Naive B cell (primary cell): ENCODE measurements at regions not wholly inside any gene's neighbourhood (a gene's known extent, or its start where the extent isn't known, plus 50 kb on each side); places are given as distances from the start of the nearest gene placed in this dataset.
A peak's percentile ranks its signal among the peaks of the same experiment; 100 is the strongest.

ENCODE experiments used
- ATAC-seq, 2 donors: fragments of 150-1000 bp; cut with Tn5 transposase; 2 replicates each; pipeline ENCODE4 v1.10.0; 2021; ENCODE audit warnings: low read depth in 2 of 2, mild to moderate bottlenecking in 2 of 2, moderate library complexity in 2 of 2
- DNase-seq: peaks from one replicate; pipeline ENCODE4 v3.0.0; 2022
- H3K27ac Mint-ChIP-seq, 6 donors: one replicate each; pipeline ENCODE4 v1.8.0; 2020 to 2022; ENCODE audit warnings: mild to moderate bottlenecking in 6 of 6, mixed read lengths in 6 of 6, moderate library complexity in 5 of 6, inconsistent platforms in 2 of 6
- H3K27me3 Mint-ChIP-seq, 3 donors: one replicate each; pipeline ENCODE4 v1.8.0; 2021 to 2022; ENCODE audit warnings: mixed read lengths in 3 of 3, mild to moderate bottlenecking in 1 of 3
- H3K36me3 Mint-ChIP-seq, 2 donors: one replicate each; pipeline ENCODE4 v1.8.0; 2020 to 2022; ENCODE audit warnings: mixed read lengths in 2 of 2, inconsistent platforms in 1 of 2, mild to moderate bottlenecking in 1 of 2
- H3K4me1 Mint-ChIP-seq, 3 donors: one replicate each; pipeline ENCODE4 v1.8.0; 2020 to 2022; ENCODE audit warnings: mixed read lengths in 3 of 3, inconsistent platforms in 1 of 3, mild to moderate bottlenecking in 1 of 3, moderate library complexity in 1 of 3
- H3K4me3 Mint-ChIP-seq, 8 donors: one replicate each; pipeline ENCODE4 v1.8.0; 2020 to 2022; ENCODE audit warnings: mild to moderate bottlenecking in 8 of 8, mixed read lengths in 8 of 8, moderate library complexity in 8 of 8, inconsistent platforms in 2 of 8
- H3K9me3 Mint-ChIP-seq, 7 donors: one replicate each; pipeline ENCODE4 v1.8.0; 2020 to 2022; ENCODE audit warnings: mixed read lengths in 7 of 7, mild to moderate bottlenecking in 5 of 7, inconsistent platforms in 2 of 7, moderate library complexity in 1 of 7

- no peaks in the 10 kb centered on the region for H3K36me3 Mint-ChIP-seq
- H3K27ac Mint-ChIP-seq, result no peak overlapping the region
- no peak for DNase-seq
- ATAC-seq, result no peak
- H3K9me3 Mint-ChIP-seq, result peaks cover 0 to 7% (median 0%) of the 10 kb centered on the region in 7 donors
- H3K4me1 Mint-ChIP-seq, result no peaks in the 10 kb centered on the region
- no peaks in the 10 kb centered on the region for H3K27me3 Mint-ChIP-seq
- H3K4me3 Mint-ChIP-seq, result no peak overlapping the region
Measured at GRCh38 chr12:87796961-87797516, 232.2 kb downstream of the C12orf50 start.

GRCh38 chr12:87795555-87795954 is 233.6 kb downstream of the C12orf50 start:
- DNase-seq, result no peak
- no peak for ATAC-seq
- Mint-ChIP-seq H3K27me3 (no peaks in the 10 kb centered on the region), H3K4me1 (no peaks in the 10 kb centered on the region), H3K27ac (no peak overlapping the region), H3K36me3 (no peaks in the 10 kb centered on the region), H3K9me3 (peaks cover 0 to 7% (median 0%) of the 10 kb centered on the region in 7 donors), H3K4me3 (no peak overlapping the region)

DNA sequence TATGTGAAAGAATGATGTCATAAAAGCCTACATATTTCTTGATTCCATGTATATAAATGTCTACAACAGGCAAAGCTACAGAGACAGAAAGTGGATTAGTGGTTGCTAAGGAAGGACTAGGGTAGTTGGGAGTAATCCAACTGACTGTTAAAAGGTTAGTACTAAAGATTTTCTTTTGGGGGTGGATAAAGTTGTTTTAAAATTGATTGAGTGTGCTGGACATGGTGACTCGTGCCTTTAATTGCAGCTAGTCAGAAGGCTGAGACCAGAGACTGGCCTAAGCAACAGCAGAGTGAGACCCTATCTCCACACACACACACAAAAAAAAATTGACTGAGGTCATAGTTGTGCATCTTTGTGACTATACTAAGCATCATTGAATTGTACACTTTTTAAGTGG is 234.3 kb downstream of the C12orf50 start:
- ATAC-seq (no peak), DNase-seq (no peak)
- Mint-ChIP-seq H3K4me1 (no peaks in the 10 kb centered on the region), H3K36me3 (no peaks in the 10 kb centered on the region), H3K27ac (no peak overlapping the region), H3K27me3 (no peaks in the 10 kb centered on the region), H3K4me3 (no peak overlapping the region), H3K9me3 (peaks cover 0 to 4% (median 0%) of the 10 kb centered on the region in 7 donors)

DNA sequence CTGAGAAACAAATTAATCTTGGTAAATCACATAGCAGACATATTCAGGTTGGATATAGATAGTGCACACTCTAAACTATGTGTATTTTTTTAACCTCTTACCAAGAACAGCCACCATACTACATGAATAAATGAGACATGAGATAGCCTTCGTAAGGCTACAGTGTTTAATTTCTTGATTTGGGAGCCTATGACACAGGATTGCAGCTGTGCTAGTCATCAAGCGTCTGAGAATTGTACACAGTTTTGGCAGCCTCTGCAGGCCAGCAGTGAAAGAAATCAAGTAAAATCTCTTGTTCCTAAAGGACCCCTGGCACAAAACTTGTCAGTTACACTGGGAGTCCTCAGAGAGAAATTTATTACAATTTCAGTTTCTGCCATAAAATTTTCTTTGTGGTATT is 236.1 kb downstream of the C12orf50 start:
- H3K27ac Mint-ChIP-seq, result no peak overlapping the region
- ATAC-seq, result no peak
- H3K27me3 Mint-ChIP-seq, result no peaks in the 10 kb centered on the region
- H3K4me1 Mint-ChIP-seq, result no peaks in the 10 kb centered on the region
- H3K36me3 Mint-ChIP-seq, result no peaks in the 10 kb centered on the region
- no peak overlapping the region for H3K4me3 Mint-ChIP-seq
- no peak for DNase-seq
- H3K9me3 Mint-ChIP-seq, result no peaks in the 10 kb centered on the region

DNA sequence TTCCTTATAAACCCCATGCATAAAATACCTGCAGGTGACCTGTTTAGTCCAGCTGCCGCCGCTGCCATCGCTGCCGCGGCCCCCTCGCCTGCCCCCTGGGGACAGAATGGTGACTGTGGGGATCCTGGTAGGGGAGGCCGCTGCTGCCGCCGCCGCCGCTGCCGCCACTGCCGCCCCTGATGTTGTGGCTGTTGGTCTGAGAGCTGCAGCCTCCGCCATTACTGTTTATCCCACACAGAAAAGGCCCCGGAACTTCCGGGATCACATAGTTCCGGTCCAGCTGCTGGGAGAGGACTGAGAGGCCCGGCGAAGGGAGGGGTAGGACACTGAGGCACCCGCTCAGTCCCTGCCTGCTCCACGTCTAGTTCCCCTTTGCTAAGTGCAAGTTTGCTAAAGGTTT is 244.9 kb downstream of the C12orf50 start:
- no peak overlapping the region for H3K4me3 Mint-ChIP-seq
- no peak for ATAC-seq
- no peaks in the 10 kb centered on the region for H3K36me3 Mint-ChIP-seq
- H3K27ac Mint-ChIP-seq, result no peak overlapping the region
- no peaks in the 10 kb centered on the region for H3K4me1 Mint-ChIP-seq
- H3K27me3 Mint-ChIP-seq, result no peaks in the 10 kb centered on the region
- H3K9me3 Mint-ChIP-seq, result peaks cover 0 to 7% (median 0%) of the 10 kb centered on the region in 7 donors
- DNase-seq, result no peak

- no peak overlapping the region for H3K27ac Mint-ChIP-seq
- H3K9me3 Mint-ChIP-seq, result peaks cover 0 to 7% (median 0%) of the 10 kb centered on the region in 7 donors
- ATAC-seq (no peak), DNase-seq (no peak)
- no peaks in the 10 kb centered on the region for H3K4me1 Mint-ChIP-seq
- no peaks in the 10 kb centered on the region for H3K27me3 Mint-ChIP-seq
- no peaks in the 10 kb centered on the region for H3K36me3 Mint-ChIP-seq
- H3K4me3 Mint-ChIP-seq, result no peak overlapping the region
Measured at GRCh38 chr12:87783467-87783866, 245.7 kb downstream of the C12orf50 start.

DNA sequence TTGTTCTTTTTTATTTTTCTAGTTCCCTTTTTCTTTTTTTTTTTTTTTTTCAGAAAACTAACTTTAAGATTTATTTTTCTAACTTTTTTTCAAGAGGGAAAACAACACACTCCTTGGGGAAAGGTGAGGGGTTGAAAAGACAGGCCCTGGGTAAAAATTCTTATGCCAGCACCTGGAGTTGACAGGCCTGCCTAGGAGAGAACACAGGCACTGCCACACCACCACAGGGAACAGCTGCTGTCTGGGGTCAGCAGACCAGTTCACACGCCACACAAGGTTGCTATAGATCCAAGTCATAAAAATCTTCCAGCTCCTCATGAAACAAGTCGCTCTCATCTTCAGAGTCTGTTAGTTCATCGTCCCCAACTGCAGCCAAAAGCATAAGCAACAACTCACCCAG is 246.4 kb downstream of the C12orf50 start:
- no peak overlapping the region for H3K27ac Mint-ChIP-seq
- no peak overlapping the region for H3K4me3 Mint-ChIP-seq
- no peaks in the 10 kb centered on the region for H3K4me1 Mint-ChIP-seq
- no peaks in the 10 kb centered on the region for H3K27me3 Mint-ChIP-seq
- peaks cover 0 to 7% (median 0%) of the 10 kb centered on the region in 7 donors for H3K9me3 Mint-ChIP-seq
- H3K36me3 Mint-ChIP-seq, result no peaks in the 10 kb centered on the region
- DNase-seq (no peak), ATAC-seq (no peak)

DNA sequence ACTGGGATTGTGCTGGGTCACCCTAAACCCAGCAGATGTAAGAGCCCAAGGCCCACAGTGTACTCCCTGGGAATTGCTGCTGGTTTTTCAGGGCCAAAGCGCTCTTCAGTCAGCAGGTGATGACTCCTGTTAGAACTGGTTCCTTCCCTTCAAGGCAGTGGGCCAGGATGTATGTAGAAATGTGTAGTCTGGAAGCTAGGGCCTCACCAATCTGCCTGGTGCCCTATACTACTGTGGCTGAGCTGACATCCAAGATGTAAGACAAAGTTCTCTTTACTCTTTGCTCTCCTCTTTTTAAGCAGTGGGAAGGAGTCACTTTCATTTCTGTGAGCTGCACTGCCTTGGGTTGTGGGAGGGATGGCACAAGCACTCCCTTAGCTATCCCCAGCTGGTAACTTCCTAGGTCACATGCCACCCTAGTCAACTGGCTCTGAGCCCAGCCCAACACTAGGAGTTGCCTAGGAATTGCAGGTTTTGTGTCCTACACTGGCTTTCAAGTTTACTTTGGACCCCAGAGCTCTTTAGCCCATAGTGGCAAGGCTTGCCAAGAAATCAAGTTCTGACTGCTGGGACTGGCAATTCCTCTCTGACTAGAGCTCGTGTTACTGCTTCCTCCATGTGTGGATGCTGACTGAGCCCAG is 249.2 kb downstream of the C12orf50 start:
- H3K4me3 Mint-ChIP-seq, result no peak overlapping the region

GRCh38 chr12:87779016-87779415 is 250.2 kb downstream of the C12orf50 start:
- peaks cover 0 to 7% (median 0%) of the 10 kb centered on the region in 7 donors for H3K9me3 Mint-ChIP-seq

More for the DNA sequence above, 249.2 kb downstream of the C12orf50 start:
- H3K9me3 Mint-ChIP-seq, result peaks cover 0 to 7% (median 0%) of the 10 kb centered on the region in 7 donors
- no peak overlapping the region for H3K27ac Mint-ChIP-seq
- no peaks in the 10 kb centered on the region for H3K27me3 Mint-ChIP-seq
- ATAC-seq (no peak), DNase-seq (no peak)
- no peaks in the 10 kb centered on the region for H3K4me1 Mint-ChIP-seq
- H3K36me3 Mint-ChIP-seq, result no peaks in the 10 kb centered on the region

DNA sequence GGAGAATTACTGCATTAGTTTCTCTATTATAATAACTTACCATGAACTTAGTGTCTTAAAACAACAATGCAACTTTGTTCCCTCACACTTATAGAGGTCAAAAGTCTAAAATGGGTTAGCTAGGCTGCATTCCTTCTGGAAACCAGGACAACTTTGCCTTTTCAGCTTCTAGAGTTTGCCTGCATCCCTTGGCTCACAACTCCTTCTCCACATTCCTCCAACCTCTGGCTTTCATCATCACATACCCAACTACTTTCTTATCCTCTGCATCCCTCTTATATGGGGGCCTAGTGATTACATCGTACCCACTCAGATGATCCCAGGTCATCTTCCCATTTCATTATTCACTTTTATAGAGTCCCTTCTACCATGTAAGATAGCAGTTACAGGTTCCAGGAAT is 251.1 kb downstream of the C12orf50 start:
- Mint-ChIP-seq H3K27me3 (no peaks in the 10 kb centered on the region), H3K4me1 (no peaks in the 10 kb centered on the region), H3K9me3 (peaks cover 0 to 3% (median 0%) of the 10 kb centered on the region in 7 donors), H3K27ac (no peak overlapping the region), H3K36me3 (no peaks in the 10 kb centered on the region), H3K4me3 (no peak overlapping the region)
- DNase-seq, result no peak
- ATAC-seq, result no peak

More at GRCh38 chr12:87779016-87779415, 250.2 kb downstream of the C12orf50 start:
- no peak overlapping the region for H3K4me3 Mint-ChIP-seq
- no peaks in the 10 kb centered on the region for H3K27me3 Mint-ChIP-seq
- H3K27ac Mint-ChIP-seq, result peak overlapping the region in 1 of 6 donors; percentile 5
- H3K4me1 Mint-ChIP-seq, result no peaks in the 10 kb centered on the region
- DNase-seq, result no peak
- no peak for ATAC-seq
- no peaks in the 10 kb centered on the region for H3K36me3 Mint-ChIP-seq

DNA sequence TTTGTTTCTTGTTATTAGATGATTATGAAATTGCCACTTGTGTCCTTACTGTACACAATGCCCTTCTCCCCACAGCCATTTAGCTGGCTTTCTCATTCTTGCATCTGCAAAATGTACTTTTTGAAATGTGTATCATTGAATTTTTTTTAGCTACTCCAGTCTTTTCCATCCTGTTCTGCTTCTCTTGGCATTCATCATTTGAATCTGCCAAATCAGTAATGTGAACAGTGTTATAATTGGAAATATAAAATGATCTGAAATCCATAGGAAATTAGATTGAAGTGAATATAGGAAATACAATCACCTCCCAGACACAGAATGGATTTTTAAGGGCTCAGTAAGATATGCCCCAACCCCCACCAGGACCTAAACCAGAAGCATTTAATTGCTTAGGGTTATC is 253.4 kb downstream of the C12orf50 start:
- no peaks in the 10 kb centered on the region for H3K4me1 Mint-ChIP-seq
- H3K27ac Mint-ChIP-seq, result no peak overlapping the region
- DNase-seq (no peak), ATAC-seq (no peak)
- peaks cover 0 to 5% (median 0%) of the 10 kb centered on the region in 7 donors for H3K9me3 Mint-ChIP-seq
- H3K27me3 Mint-ChIP-seq, result no peaks in the 10 kb centered on the region
- no peak overlapping the region for H3K4me3 Mint-ChIP-seq
- H3K36me3 Mint-ChIP-seq, result no peaks in the 10 kb centered on the region

- no peaks in the 10 kb centered on the region for H3K4me1 Mint-ChIP-seq
- H3K36me3 Mint-ChIP-seq, result no peaks in the 10 kb centered on the region
- H3K4me3 Mint-ChIP-seq, result no peak overlapping the region
- DNase-seq, result no peak
- no peak for ATAC-seq
- H3K27ac Mint-ChIP-seq, result no peak overlapping the region
- H3K27me3 Mint-ChIP-seq, result no peaks in the 10 kb centered on the region
- H3K9me3 Mint-ChIP-seq, result peaks cover 0 to 5% (median 0%) of the 10 kb centered on the region in 7 donors
Measured at GRCh38 chr12:87775051-87775450, 254.2 kb downstream of the C12orf50 start.

- DNase-seq (no peak), ATAC-seq (no peak)
- no peaks in the 10 kb centered on the region for H3K36me3 Mint-ChIP-seq
- peaks cover 0 to 5% (median 0%) of the 10 kb centered on the region in 7 donors for H3K9me3 Mint-ChIP-seq
- H3K27me3 Mint-ChIP-seq, result no peaks in the 10 kb centered on the region
- no peak overlapping the region for H3K27ac Mint-ChIP-seq
- H3K4me1 Mint-ChIP-seq, result no peaks in the 10 kb centered on the region
- H3K4me3 Mint-ChIP-seq, result no peak overlapping the region
Measured at GRCh38 chr12:87772401-87772800, 256.8 kb downstream of the C12orf50 start.

- ATAC-seq, result no peak
- no peak for DNase-seq
- no peak overlapping the region for H3K4me3 Mint-ChIP-seq
- no peaks in the 10 kb centered on the region for H3K27me3 Mint-ChIP-seq
- H3K9me3 Mint-ChIP-seq, result peaks cover 0 to 5% (median 0%) of the 10 kb centered on the region in 7 donors
- no peaks in the 10 kb centered on the region for H3K4me1 Mint-ChIP-seq
- no peaks in the 10 kb centered on the region for H3K36me3 Mint-ChIP-seq
- no peak overlapping the region for H3K27ac Mint-ChIP-seq
Measured at GRCh38 chr12:87768501-87769287, 260.5 kb downstream of the C12orf50 start.
